Spinal cord (tissue), 9 donors: ENCODE measurements at regions not wholly inside any gene's neighbourhood (a gene's known extent, or its start where the extent isn't known, plus 50 kb on each side); places are given as distances from the start of the nearest gene placed in this dataset.

ENCODE experiments used
- DNase-seq, 6 donors: peaks; one replicate each; pipeline versions ENCODE4 v3.0.0 to v3.0.0-alpha.2; 2013 to 2015; ENCODE audit warnings: low spot score in 6 of 6, low read depth in 4 of 6
- H3K27ac ChIP-seq: one replicate; pipeline ENCODE4 v1.5.1; 2013; ENCODE audit warnings: low read depth, low read length, control low read depth
- H3K27me3 ChIP-seq: one replicate; pipeline ENCODE4 v1.6.1; 2013; ENCODE audit warnings: low read length; ENCODE audit not compliant: control insufficient read depth, insufficient read depth
- H3K36me3 ChIP-seq: one replicate; pipeline ENCODE4 v1.6.1; 2013; ENCODE audit warnings: low read length; ENCODE audit not compliant: control insufficient read depth, insufficient read depth
- H3K4me1 ChIP-seq: one replicate; pipeline ENCODE4 v1.6.1; 2013; ENCODE audit warnings: low read length; ENCODE audit not compliant: control insufficient read depth, insufficient read depth
- H3K4me3 ChIP-seq: one replicate; pipeline ENCODE4 v1.5.1; 2013; ENCODE audit warnings: low read depth, low read length, control low read depth
- H3K9me3 ChIP-seq: one replicate; pipeline ENCODE4 v1.6.1; 2013; ENCODE audit warnings: low read length; ENCODE audit not compliant: control insufficient read depth, insufficient read depth
- WGBS: methylation state at CpG from one replicate; pipeline ENCODE4 v1.1.5; 2013; ENCODE audit warnings: missing lambda C conversion rate; ENCODE audit not compliant: insufficient coverage; 5-methylcytosine and 5-hydroxymethylcytosine counted together
- donor health status: healthy.

GRCh38 chr13:109913186-109913585 lies 126.8 kb upstream of the IRS2 start:
- no peak overlapping the region for H3K27ac ChIP-seq
- no peaks in the 10 kb centered on the region for H3K36me3 ChIP-seq
- no peak overlapping the region for H3K4me3 ChIP-seq
- 60% methylated on average over 1 of the region's 1 CpG for WGBS
- no peaks in the 10 kb centered on the region for H3K27me3 ChIP-seq
- no peaks in the 10 kb centered on the region for H3K9me3 ChIP-seq
- peaks cover 2% of the 10 kb centered on the region for H3K4me1 ChIP-seq
- DNase-seq = peak in 2 of 6 donors; percentile 1 to 75

- 92% methylated on average over 4 of the region's 5 CpGs for WGBS
- DNase-seq = peak in 1 of 6 donors; percentile 43
- Histone ChIP-seq H3K4me3 (no peak overlapping the region), H3K27ac (no peak overlapping the region), H3K9me3 (no peaks in the 10 kb centered on the region), H3K27me3 (no peaks in the 10 kb centered on the region), H3K4me1 (no peaks in the 10 kb centered on the region), H3K36me3 (no peaks in the 10 kb centered on the region)
Observed at GRCh38 chr13:109910194-109910593, 123.8 kb upstream of the IRS2 start.

GRCh38 chr13:109906976-109907375 lies 120.6 kb upstream of the IRS2 start:
- Histone ChIP-seq H3K27me3 (no peaks in the 10 kb centered on the region), H3K27ac (no peak overlapping the region), H3K4me3 (no peak overlapping the region), H3K36me3 (no peaks in the 10 kb centered on the region), H3K9me3 (no peaks in the 10 kb centered on the region), H3K4me1 (no peaks in the 10 kb centered on the region)
- 93% methylated on average over 3 of the region's 3 CpGs for WGBS
- no peak for DNase-seq

- Histone ChIP-seq H3K4me3 (no peak overlapping the region), H3K4me1 (no peaks in the 10 kb centered on the region), H3K36me3 (no peaks in the 10 kb centered on the region), H3K27ac (no peak overlapping the region), H3K27me3 (no peaks in the 10 kb centered on the region), H3K9me3 (no peaks in the 10 kb centered on the region)
- 100% methylated on average over 2 of the region's 4 CpGs for WGBS
- no peak for DNase-seq
Observed at GRCh38 chr13:109904218-109904617, 117.8 kb upstream of the IRS2 start.

GRCh38 chr13:109900741-109901140 lies 114.4 kb upstream of the IRS2 start:
- 93% methylated on average over 7 of the region's 8 CpGs for WGBS
- Histone ChIP-seq H3K9me3 (no peaks in the 10 kb centered on the region), H3K36me3 (no peaks in the 10 kb centered on the region), H3K27ac (no peak overlapping the region), H3K27me3 (no peaks in the 10 kb centered on the region), H3K4me3 (no peak overlapping the region), H3K4me1 (no peaks in the 10 kb centered on the region)
- no peak for DNase-seq

- Histone ChIP-seq H3K27ac (no peak overlapping the region), H3K9me3 (no peaks in the 10 kb centered on the region), H3K4me1 (no peaks in the 10 kb centered on the region), H3K27me3 (no peaks in the 10 kb centered on the region), H3K4me3 (no peak overlapping the region), H3K36me3 (no peaks in the 10 kb centered on the region)
- DNase-seq = peak in 1 of 6 donors; percentile 38
- 23% methylated on average over 2 of the region's 6 CpGs for WGBS
Observed at GRCh38 chr13:109900320-109900719, 113.9 kb upstream of the IRS2 start.

GRCh38 chr13:109899748-109900147 lies 113.4 kb upstream of the IRS2 start:
- H3K4me1 ChIP-seq = no peaks in the 10 kb centered on the region
- no peaks in the 10 kb centered on the region for H3K36me3 ChIP-seq
- H3K4me3 ChIP-seq = no peak overlapping the region
- no peaks in the 10 kb centered on the region for H3K9me3 ChIP-seq
- 83% methylated on average over 1 of the region's 3 CpGs for WGBS
- no peaks in the 10 kb centered on the region for H3K27me3 ChIP-seq
- DNase-seq = no peak
- no peak overlapping the region for H3K27ac ChIP-seq

GRCh38 chr13:109899316-109899715 lies 112.9 kb upstream of the IRS2 start:
- WGBS = 100% methylated on average over 3 of the region's 3 CpGs
- peak in 1 of 6 donors; percentile 44 for DNase-seq

GRCh38 chr13:109897988-109898624 lies 111.7 kb upstream of the IRS2 start:
- WGBS = 57% methylated on average over 1 of the region's 5 CpGs
- Histone ChIP-seq H3K4me1 (no peaks in the 10 kb centered on the region), H3K27ac (no peak overlapping the region), H3K27me3 (no peaks in the 10 kb centered on the region), H3K4me3 (no peak overlapping the region), H3K36me3 (no peaks in the 10 kb centered on the region), H3K9me3 (no peaks in the 10 kb centered on the region)
- peak in 1 of 6 donors; percentile 14 for DNase-seq

More at GRCh38 chr13:109899316-109899715, 112.9 kb upstream of the IRS2 start:
- no peaks in the 10 kb centered on the region for H3K36me3 ChIP-seq
- H3K4me1 ChIP-seq = no peaks in the 10 kb centered on the region
- H3K27ac ChIP-seq = no peak overlapping the region
- H3K27me3 ChIP-seq = no peaks in the 10 kb centered on the region
- no peak overlapping the region for H3K4me3 ChIP-seq
- H3K9me3 ChIP-seq = no peaks in the 10 kb centered on the region

- no peaks in the 10 kb centered on the region for H3K36me3 ChIP-seq
- H3K27ac ChIP-seq = no peak overlapping the region
- 100% methylated on average over 2 of the region's 2 CpGs for WGBS
- no peak for DNase-seq
- no peak overlapping the region for H3K4me3 ChIP-seq
- no peaks in the 10 kb centered on the region for H3K4me1 ChIP-seq
- H3K27me3 ChIP-seq = no peaks in the 10 kb centered on the region
- no peaks in the 10 kb centered on the region for H3K9me3 ChIP-seq
Observed at GRCh38 chr13:109892101-109892500, 105.7 kb upstream of the IRS2 start.
